ENCODE measurements at regions not wholly inside any gene's neighbourhood (a gene's known extent, or its start where the extent isn't known, plus 50 kb on each side); places are given as distances from the start of the nearest gene placed in this dataset.

- TF ChIP-seq, protein P1, sequence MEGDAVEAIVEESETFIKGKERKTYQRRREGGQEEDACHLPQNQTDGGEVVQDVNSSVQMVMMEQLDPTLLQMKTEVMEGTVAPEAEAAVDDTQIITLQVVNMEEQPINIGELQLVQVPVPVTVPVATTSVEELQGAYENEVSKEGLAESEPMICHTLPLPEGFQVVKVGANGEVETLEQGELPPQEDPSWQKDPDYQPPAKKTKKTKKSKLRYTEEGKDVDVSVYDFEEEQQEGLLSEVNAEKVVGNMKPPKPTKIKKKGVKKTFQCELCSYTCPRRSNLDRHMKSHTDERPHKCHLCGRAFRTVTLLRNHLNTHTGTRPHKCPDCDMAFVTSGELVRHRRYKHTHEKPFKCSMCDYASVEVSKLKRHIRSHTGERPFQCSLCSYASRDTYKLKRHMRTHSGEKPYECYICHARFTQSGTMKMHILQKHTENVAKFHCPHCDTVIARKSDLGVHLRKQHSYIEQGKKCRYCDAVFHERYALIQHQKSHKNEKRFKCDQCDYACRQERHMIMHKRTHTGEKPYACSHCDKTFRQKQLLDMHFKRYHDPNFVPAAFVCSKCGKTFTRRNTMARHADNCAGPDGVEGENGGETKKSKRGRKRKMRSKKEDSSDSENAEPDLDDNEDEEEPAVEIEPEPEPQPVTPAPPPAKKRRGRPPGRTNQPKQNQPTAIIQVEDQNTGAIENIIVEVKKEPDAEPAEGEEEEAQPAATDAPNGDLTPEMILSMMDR (IDR thresholded peaks at IDR 0.05; ENCODE audit: insufficient read depth, low read depth, low read length), result no peak
- TF ChIP-seq EZH2 (IDR thresholded peaks at IDR 0.05; ENCODE audit: insufficient read depth, low read length), result no peak
These were observed 442.3 kb downstream of the FGF9 start for GRCh38 chr13:22112956-22113745.
